Kidney tubule cell (primary cell): ENCODE measurements at regions not wholly inside any gene's neighbourhood (a gene's known extent, or its start where the extent isn't known, plus 50 kb on each side); places are given as distances from the start of the nearest gene placed in this dataset.
"Not testable (repeated sequence)": the region's sequence is repeated elsewhere in the genome, so short reads cannot be mapped to it uniquely, and the experiment has no call there.

Experiments
- DNase-seq: peaks from one replicate; pipeline ENCODE4 v3.0.0-alpha.2; 2018; ENCODE audit warnings: low spot score

- DNase-seq = no peak
Measured at GRCh38 chr5:57676222-57677098, 193.8 kb upstream of the ACTBL2 start.

GRCh38 chr5:57675236-57675635 is 192.6 kb upstream of the ACTBL2 start:
- DNase-seq = no peak

- no peak for DNase-seq
Measured at GRCh38 chr5:57671371-57671770, 188.8 kb upstream of the ACTBL2 start.

- DNase-seq = peak; percentile 43
Measured at GRCh38 chr5:57666582-57666981, 184.0 kb upstream of the ACTBL2 start.

GRCh38 chr5:57665146-57665936 is 182.7 kb upstream of the ACTBL2 start:
- no peak for DNase-seq

- DNase-seq = no peak
Measured at GRCh38 chr5:57664700-57665099, 182.1 kb upstream of the ACTBL2 start.

GRCh38 chr5:57663466-57663865 is 180.9 kb upstream of the ACTBL2 start:
- no peak for DNase-seq

- DNase-seq = no peak
Measured at GRCh38 chr5:57662991-57663390, 180.4 kb upstream of the ACTBL2 start.

- DNase-seq = no peak
Measured at GRCh38 chr5:57659886-57660285, 177.3 kb upstream of the ACTBL2 start.

GRCh38 chr5:57658018-57658417 is 175.4 kb upstream of the ACTBL2 start:
- DNase-seq = no peak

- no peak for DNase-seq
Measured at GRCh38 chr5:57655228-57655627, 172.6 kb upstream of the ACTBL2 start.

- no peak for DNase-seq
Measured at GRCh38 chr5:57653636-57654290, 171.2 kb upstream of the ACTBL2 start.

- peak; percentile 6 for DNase-seq
Measured at GRCh38 chr5:57651127-57651526, 168.5 kb upstream of the ACTBL2 start.

GRCh38 chr5:57650360-57651069 is 167.9 kb upstream of the ACTBL2 start:
- DNase-seq = peak; percentile 83

- no peak for DNase-seq
Measured at GRCh38 chr5:57642698-57643097, 160.1 kb upstream of the ACTBL2 start.

GRCh38 chr5:57642066-57642465 is 159.5 kb upstream of the ACTBL2 start:
- no peak for DNase-seq

GRCh38 chr5:57635146-57635777 is 152.7 kb upstream of the ACTBL2 start:
- DNase-seq = peak; percentile 17

GRCh38 chr5:57632937-57633336 is 150.3 kb upstream of the ACTBL2 start:
- DNase-seq = no peak

- DNase-seq = not testable (repeated sequence)
Measured at GRCh38 chr5:57631139-57631538, 148.5 kb upstream of the ACTBL2 start.

GRCh38 chr5:57627661-57628060 is 145.1 kb upstream of the ACTBL2 start:
- DNase-seq = no peak

- no peak for DNase-seq
Measured at GRCh38 chr5:57626703-57627102, 144.1 kb upstream of the ACTBL2 start.

GRCh38 chr5:57621624-57622023 is 139.0 kb upstream of the ACTBL2 start:
- DNase-seq = no peak
